GM20000 (cell line): ENCODE measurements at regions not wholly inside any gene's neighbourhood (a gene's known extent, or its start where the extent isn't known, plus 50 kb on each side); places are given as distances from the start of the nearest gene placed in this dataset.
"Not testable (repeated sequence)": the region's sequence is repeated elsewhere in the genome, so short reads cannot be mapped to it uniquely, and the experiment has no call there.

Source experiments
- DNase-seq: peaks from one replicate; pipeline ENCODE4 v3.0.0; 2012; ENCODE audit warnings: low spot score
- TF ChIP-seq, protein P1 (sequence below): IDR thresholded peaks from 2 replicates; pipeline ENCODE4 v1.5.1; 2012; ENCODE audit warnings: mild to moderate bottlenecking, control low read depth; ENCODE audit errors: extremely low read depth, missing control alignments

GRCh38 chr3:10723991-10724390, 92.0 kb upstream of the SLC6A11 start:
- DNase-seq = no peak
- TF ChIP-seq, protein P1, sequence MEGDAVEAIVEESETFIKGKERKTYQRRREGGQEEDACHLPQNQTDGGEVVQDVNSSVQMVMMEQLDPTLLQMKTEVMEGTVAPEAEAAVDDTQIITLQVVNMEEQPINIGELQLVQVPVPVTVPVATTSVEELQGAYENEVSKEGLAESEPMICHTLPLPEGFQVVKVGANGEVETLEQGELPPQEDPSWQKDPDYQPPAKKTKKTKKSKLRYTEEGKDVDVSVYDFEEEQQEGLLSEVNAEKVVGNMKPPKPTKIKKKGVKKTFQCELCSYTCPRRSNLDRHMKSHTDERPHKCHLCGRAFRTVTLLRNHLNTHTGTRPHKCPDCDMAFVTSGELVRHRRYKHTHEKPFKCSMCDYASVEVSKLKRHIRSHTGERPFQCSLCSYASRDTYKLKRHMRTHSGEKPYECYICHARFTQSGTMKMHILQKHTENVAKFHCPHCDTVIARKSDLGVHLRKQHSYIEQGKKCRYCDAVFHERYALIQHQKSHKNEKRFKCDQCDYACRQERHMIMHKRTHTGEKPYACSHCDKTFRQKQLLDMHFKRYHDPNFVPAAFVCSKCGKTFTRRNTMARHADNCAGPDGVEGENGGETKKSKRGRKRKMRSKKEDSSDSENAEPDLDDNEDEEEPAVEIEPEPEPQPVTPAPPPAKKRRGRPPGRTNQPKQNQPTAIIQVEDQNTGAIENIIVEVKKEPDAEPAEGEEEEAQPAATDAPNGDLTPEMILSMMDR = no peak

- DNase-seq = no peak
- TF ChIP-seq, protein P1 = no peak
Measured at GRCh38 chr3:10725067-10725466, 91.0 kb upstream of the SLC6A11 start.

GRCh38 chr3:10725846-10726245, 90.2 kb upstream of the SLC6A11 start:
- DNase-seq = no peak
- TF ChIP-seq, protein P1 = no peak

GRCh38 chr3:10726787-10727186, 89.2 kb upstream of the SLC6A11 start:
- DNase-seq = no peak
- TF ChIP-seq, protein P1 = no peak

- TF ChIP-seq, protein P1 = no peak
- no peak for DNase-seq
Measured at GRCh38 chr3:10729439-10729838, 86.6 kb upstream of the SLC6A11 start.

DNA sequence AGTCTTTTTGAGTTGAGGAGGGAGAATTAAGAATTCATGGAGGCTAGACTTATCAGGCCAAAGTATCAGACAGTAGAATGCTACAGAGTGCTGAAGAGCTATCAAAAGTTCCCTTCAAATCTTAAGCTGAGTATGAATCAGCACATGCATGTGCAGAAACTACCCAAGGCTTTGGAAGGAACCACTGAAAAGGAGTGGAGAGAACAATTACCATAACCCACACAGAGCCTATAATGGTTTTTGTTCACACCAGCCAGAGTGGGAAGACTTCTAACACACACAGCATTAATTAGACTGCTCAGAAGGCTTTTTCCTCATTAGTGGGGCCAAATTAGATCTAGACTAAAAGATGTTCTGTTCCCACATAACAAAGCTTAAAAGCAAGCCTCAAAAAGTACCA, 83.7 kb upstream of the SLC6A11 start:
- no peak for DNase-seq
- TF ChIP-seq, protein P1 = no peak

DNA sequence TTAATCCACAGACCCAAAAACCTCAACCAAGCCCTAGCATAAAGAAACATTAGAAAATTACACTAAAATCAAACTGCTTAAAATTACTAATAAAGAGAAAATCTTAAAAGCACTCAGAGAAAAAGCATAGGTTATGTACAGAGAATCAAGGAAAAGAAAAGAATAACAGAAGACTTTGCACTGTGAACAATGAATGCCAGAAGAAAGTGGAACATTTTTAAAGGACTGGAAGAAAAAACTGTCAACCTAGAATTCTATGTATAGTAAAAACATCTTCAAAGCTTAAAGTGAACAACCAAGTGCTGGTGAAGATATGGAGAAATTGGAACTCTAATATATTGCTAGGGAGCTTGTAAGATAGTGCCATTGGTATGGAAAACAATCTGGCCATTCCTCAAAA, 82.7 kb upstream of the SLC6A11 start:
- TF ChIP-seq, protein P1 = no peak
- DNase-seq = no peak

DNA sequence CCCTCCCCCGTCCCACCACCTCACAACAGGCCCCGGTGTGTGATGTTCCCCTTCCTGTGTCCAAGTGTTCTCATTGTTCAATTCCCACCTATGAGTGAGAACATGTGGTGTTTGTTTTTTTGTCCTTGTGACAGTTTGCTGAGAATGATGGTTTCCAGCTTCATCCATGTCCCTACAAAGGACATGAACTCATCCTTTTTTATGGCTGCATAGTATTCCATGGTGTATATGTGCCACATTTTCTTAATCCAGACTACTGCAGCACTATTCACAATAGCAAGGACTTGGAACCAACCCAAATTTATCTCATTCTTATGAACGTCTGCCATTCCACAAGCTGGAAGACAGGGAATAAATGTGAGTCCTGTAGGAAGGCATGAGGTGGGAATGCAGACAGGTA, 79.6 kb upstream of the SLC6A11 start:
- not testable (repeated sequence) for DNase-seq
